GM18519 (cell line): ENCODE measurements at regions not wholly inside any gene's neighbourhood (a gene's known extent, or its start where the extent isn't known, plus 50 kb on each side); places are given as distances from the start of the nearest gene placed in this dataset.
"Not testable (repeated sequence)": the region's sequence is repeated elsewhere in the genome, so short reads cannot be mapped to it uniquely, and the experiment has no call there.

ENCODE experiments used
- ATAC-seq: cut with Tn5 transposase; IDR thresholded peaks from one replicate; pipeline ENCODE4 v1.9.1; 2021; ENCODE audit warnings: mild to moderate bottlenecking, moderate library complexity; ENCODE audit not compliant: unreplicated experiment, low FRiP score

DNA sequence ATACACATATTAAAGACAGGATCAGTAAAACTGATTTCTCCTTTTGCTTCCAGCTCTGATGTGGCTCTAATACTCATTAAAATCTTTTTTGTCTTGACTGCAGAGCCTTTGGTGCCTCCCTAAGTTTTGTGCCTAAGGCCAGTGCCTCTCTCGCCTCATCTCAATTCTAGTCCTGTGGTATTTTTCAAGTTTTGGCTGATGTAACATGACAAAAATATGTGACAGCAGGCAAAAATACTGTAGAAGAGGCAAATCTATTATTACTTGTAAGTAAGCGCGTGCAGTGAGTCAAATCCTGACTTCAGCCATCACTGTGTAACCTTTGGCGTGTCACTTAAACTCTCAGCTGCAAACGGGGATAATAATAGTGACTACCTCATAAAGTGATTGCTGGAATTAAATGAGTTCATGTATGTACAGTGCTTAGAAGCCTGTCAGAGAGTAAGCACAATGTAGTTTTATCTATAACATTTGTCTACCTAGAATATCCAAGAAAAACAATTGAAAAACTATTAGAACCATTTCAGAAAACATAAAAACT is 74.0 kb downstream of the MAB21L3 start:
- no peak for ATAC-seq

DNA sequence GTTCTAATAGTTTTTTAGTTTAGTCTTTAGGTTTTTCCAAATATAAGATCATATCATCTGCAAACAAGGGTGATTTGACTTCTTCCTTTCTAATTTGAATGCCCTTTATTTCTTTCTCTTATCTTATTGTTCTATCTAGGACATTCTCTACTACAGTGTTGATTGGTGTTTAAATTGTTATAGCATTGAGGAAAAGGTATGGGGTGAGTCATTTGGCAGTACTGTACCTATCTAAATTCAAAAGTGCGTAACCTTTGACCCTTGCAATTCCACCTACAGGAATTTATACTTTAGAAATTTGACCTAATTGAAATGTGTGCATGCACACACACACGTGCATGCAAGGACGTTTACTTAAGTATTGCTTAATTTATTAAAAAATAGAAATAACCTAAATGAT is 78.3 kb downstream of the MAB21L3 start:
- no peak for ATAC-seq

DNA sequence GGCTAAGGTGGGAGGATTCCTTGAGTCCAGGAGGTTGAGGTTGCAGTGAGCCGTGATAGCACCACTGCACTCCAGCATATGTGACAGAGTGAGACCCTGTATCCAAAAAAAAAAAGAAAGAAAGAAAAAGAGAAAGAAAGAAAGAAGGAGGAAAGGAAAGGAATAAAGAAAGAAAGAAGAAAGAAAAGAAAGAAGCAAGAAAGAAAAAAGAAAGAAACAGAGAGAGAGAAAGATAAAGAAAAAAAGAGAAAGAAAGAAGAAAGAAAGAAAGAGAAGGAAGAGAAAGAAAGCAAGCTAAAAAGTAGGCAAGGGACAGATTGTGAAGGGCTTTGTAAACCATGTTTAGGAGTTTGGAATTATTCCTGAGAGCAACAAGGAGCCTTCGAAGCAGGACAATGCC is 80.1 kb downstream of the MAB21L3 start:
- no peak for ATAC-seq

DNA sequence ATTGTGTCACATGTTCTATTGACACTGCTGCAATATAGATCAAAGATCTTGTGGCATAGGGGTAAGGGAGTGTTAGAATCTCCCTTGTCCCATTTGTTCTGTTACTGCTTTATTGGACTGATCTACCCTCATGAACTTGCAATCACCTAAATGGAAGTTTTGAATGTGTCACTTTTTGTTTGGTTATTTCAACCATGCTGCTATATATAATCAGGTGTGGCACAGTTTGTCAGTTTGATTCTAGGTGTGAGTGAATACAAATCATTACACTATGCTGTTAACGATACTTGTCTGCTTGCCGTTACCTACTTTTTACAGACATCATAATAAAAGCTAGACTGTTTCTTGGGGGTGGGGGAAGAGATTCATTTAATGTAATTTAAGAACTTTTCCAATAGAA is 82.6 kb downstream of the MAB21L3 start:
- ATAC-seq: no peak

DNA sequence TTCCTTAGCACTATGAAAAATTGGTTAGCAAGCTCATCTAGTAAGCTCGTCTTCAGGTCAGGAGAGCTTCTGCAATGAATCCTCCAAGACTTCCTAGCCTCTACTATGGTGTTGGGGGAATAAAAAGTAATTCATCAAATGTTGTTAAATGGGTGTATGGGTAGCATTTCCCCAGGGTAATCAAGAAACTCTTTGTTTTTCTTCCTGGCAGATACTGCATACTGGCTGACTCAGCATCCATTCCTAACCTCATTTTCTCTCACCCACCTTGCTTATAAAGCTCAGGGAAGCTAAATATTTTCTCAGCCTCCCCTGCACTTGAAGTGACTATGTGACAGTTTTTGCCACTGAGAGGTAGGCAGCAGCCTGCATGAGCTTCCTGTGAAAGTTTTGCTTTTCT is 83.4 kb downstream of the MAB21L3 start:
- ATAC-seq: no peak

DNA sequence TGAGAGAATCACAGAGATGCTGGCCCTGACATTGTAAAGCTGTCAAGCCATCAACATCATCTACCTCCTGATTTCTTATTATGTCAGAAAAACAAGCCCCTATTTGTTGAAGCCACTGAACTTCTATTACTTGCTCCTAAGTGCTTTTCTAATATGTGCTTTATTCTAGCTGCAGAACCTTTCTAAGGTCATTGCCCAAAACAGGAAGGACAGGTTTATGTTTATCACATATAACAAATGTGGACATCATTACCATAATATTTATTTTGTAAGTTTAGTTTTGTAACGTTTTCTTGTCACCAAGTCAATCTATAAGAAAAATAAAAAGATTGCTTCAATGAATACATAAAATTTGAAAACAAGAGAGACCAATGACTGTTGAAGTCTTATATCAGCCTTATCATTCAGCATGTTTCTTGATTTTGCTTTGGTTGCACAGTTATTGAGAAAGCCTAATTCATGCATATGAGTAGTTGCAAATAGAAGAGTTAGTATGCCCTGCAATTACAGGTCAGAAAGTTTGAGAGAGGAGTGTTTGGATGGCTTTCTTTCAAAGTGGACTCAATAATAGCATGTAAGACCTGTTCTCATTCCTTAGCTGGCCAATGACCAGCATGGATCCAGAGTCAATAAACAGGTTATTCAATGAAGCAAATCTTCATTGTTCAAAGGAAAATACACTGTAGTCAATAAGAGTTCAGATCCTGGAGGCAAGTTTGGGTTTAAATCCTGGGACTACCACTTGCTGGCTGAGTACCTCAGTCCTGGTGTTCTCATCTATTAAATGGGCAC is 84.1 kb downstream of the MAB21L3 start:
- ATAC-seq: no peak

DNA sequence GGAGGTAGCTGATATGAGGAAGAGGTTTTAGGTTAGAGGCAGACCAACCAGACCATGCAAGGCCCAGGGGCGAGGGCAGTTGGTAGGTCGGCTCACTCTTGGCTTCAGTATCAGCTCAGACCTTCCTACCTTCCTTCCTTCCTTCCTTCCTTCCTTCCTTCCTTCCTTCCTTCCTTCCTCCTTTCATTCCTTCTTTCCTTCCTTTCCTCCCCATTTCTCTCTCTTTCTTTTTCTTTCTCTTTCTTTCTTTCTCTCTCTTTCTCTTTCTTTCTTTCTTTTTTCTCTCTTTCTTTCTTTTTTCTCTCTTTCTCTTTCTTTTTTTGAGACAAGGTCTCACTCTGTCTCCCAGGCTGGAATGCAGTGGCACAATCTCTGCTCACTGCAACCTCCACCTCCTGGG is 89.1 kb downstream of the MAB21L3 start:
- not testable (repeated sequence) for ATAC-seq

DNA sequence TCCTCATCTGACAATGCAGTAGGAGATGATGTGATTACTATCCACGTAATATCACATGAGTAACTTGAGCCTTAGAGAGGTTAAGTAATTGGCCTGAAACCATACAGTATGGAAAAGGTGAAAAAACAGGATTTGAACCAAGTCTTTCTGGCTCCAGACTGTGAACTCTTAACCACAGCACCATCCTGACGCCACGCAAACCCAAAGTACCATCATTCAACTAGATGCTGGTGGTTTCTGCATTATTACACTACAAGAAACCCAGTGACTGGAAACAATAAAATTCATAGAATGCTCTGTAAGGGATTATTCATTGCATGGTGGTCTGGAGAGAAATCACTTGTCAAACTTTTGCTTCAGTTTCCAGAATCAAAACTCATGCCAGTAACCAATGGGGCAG is 90.7 kb downstream of the MAB21L3 start:
- no peak for ATAC-seq

DNA sequence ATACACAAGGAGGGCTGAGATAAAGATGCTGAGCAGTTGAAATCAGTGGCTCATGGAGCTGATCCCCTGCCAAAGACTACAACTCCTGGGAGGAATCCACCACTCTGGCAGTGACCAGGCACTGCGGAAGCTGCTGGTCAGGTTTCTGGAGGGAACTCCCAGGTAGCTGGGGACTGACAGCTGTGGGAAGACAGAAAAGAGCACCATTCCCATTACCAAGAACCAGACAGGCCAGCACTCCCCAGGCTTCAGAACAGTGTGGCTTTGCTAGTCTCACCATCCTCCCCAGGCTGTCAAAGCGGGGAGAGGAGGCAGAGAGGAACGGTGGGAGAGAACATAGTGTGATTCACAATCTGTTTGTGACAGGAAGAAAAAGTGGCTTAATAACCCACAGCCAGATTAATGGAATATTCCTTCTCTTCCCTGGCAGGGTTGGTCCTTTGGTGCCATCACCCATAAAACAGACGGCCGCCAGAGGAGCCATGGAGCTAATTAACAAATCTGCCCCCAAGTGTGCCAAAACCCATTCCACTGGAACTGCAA is 92.1 kb downstream of the MAB21L3 start:
- no peak for ATAC-seq

DNA sequence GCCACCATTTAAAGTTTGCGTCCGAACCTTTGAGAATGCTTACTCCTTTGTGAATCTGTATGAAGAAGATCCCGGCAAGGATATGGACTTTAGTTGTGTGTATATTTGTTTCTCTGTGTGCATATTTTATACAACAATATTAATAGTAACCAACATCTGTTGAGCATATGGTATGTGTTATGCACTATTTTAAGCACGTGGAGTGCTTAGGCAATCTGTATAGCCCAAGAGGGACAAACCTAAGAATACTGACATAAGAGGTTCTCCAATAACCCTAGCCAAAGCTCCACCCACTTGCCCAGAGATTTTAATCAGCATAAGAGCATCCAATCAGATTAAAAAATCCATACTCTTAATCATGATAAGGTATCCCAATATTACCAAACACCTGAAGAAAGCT is 92.7 kb downstream of the MAB21L3 start:
- ATAC-seq: no peak

DNA sequence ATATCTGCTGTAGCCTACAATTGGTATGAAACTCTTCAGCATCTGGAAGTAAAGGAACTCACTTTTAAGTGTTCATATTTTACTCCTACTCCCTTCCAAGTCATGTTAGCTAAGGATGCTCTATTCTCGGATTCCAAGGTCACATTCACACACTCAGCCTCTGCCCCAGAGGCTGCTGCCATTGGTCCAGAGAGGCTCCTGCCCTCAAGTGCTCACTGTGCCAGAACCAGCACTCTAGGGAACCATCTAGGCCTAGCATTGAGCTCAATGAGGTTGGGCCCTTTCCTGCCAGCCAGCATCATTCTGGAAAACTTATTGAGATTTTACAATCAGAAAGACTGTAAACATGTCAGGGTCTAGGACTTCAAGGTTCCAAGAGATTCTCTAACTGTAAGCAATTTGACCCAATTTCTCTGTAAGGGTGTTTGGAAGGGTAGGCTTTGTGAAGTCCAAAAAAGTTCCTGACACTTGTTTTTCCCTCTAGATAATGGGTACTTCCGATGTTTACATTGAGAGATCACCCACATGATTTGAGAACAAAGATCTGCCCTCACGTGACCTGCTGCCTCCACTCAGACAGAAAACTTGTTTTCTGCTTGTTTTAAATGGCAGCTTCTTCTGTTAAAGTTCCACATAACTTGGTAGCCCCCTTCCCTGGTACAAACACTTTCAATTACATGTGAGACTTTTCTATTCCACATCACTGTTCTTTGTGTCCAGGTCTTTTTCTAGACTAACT is 94.9 kb downstream of the MAB21L3 start:
- ATAC-seq: no peak

DNA sequence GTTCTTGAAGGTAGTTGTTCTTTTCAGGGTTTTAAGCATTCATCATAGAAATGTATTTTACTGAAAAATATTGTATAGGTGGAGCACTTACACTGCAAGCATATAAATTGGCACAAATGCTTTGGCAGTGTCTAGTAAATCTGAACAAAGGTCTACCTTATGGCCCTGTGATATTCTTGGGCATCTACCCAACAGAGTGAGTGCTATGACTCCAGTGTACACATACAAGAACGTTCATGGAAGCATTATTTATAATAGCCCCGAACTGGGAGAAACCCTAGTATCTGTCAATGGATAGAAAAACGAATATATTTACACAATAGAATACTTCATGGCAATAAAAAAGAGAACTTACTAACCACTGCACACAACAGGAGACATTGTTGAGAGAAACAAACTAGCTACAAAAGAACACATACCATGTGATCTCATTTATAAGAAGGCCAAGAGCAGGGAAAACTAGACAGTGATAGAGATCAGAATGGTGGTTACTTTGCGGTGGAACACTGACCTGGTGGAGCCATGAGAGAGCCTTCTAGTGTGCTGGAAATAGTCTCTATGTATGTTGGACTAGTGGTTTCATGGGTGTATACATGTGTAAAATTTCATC is 96.0 kb downstream of the MAB21L3 start:
- ATAC-seq: no peak

DNA sequence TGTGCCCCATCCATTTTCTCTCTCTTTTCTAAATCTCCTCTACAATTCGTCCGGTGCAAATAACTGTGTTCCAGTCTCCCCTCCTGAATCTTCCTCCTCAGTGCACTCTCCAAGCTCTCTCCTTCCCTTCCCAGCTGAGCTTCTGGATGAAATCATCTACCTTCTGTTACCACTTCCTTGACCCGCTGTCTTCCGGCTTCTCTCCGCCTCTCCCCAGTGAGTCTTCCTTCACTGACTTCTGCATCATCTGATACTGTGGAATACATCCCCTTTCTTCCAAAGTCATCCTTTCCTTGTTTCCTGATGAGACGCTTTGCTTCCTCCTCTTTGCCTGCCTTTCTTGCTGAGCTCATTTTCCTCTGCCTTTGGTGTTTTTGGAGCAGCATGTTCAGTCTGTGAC is 96.9 kb downstream of the MAB21L3 start:
- ATAC-seq: no peak

DNA sequence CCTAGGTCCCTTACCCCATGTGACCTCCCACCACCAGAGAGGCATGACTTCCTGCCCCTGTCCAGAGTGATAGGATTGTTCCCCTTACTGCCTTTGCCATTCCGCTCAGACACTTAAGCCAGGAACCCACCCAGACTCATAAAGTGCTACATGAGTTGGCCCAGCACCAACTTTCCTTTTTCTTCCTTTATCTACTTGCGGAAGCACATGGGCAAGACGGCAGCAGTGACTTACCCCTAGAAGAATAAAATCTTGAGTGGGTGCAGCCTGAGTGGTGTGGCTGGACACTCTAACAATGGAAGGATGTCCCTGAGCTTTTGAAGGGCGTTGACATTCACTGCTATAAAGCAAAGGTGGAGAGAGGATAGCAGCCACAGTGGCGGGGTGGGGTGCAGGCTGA is 100.1 kb downstream of the MAB21L3 start:
- ATAC-seq: no peak

DNA sequence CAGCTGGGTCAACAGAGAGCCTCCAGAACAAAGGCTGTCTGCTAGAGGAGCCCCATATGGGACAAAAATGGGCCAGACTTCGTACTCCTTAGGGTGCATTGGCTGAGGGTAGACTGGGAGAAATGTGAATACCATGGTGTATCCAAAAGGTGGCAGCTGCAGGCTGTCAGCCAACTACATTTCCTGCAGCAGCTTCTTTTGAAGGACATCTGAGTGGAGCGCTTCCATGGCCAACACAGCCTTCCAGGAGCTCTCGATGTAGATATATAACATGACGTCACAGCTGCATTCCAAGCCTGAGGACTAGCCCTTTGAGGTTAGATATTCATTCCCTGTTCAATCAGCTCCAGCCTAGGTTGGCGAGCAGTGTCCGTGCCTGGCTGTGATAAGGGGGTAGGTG is 107.7 kb downstream of the MAB21L3 start:
- ATAC-seq: no peak

DNA sequence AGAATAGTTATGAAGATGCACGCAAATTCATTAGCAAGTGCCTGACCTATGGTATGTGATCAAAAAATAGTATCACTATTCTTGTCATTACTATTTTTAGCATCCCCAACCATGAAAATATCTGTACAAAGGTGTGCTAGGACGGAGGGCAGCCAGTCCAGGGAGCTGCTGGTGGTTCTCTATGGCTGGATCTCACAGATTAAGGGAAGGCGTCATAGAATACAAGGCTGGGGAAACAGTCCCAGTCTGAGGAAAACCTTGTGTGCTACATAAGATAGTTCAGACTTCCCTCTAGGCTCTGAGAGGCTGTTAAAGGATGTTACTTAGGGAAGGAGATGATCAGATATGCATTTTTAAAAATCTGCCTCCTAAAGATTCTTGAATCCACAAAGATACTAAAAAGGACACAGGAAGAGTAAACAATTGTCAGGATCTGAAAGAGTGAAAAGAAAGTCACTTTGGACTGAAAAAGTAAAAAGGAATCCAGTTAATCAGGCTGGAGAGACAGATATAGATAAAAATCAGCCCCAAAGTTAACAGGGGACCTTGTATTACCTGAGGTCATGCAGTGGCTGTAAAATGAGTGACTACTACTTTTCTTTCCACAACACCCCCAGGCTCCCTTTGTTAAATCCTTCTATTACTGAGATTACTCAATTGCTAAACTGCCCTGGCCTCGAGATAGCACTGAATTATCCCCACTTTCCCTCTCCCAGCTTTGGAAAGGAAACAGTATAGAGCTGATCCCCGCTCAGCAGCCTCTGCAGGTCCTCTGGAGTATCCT is 108.6 kb downstream of the MAB21L3 start:
- no peak for ATAC-seq

DNA sequence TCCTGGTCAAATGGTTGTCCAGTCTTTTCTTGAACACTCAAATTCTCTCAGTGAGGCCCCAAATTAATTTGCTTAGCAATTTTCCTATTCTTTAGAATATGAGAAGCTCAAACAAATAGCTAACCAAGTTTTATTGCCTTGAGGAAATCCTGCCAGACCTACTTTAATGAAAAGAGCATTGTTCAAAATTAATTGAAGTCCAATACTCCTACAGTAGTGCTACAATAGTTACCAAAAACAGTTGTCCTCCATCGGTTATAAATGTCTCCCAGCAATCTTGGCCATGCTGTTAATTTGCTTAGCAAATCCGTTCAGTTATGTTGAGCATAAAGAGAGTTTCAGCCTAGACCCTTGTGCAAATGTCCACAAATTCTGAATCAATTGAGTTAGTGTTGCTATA is 112.9 kb downstream of the MAB21L3 start:
- no peak for ATAC-seq

DNA sequence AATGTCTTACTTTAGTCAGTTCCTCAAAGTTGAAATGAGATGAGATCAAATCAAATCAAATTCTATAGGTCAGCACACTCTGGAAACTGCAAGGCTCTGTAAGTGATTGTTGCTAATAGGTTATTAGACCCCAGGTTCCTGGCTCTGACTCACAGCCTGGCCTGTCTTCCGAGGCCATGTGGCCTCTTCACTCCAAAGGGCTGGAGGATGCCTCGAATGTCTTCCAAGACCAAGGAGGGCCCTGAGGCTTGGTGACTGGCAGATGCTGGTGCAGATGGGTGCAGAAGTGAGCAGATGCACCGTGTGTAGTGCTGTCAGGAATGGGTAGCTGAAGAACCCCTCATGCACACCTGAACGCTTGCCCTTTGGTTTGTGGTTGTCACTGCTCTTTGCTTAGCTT is 113.4 kb downstream of the MAB21L3 start:
- no peak for ATAC-seq

DNA sequence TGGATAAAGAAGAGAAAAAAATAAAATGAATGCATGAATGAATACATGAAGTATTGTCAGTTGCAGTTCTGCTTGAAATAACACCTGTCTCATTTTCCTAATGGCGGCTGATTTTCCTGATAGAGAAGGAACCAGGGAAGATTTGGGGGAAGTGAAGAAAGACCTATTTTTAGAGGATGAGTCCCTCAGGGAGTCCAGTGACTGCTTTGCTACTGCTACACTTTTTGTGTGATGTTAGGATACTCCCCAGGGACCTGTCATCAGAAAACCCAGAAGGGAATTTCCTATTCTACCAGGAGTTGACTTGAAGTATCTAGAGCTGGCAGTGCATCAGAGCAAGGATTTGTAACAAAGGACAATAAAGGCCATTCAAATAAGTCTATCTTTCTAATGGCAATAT is 114.8 kb downstream of the MAB21L3 start:
- no peak for ATAC-seq

DNA sequence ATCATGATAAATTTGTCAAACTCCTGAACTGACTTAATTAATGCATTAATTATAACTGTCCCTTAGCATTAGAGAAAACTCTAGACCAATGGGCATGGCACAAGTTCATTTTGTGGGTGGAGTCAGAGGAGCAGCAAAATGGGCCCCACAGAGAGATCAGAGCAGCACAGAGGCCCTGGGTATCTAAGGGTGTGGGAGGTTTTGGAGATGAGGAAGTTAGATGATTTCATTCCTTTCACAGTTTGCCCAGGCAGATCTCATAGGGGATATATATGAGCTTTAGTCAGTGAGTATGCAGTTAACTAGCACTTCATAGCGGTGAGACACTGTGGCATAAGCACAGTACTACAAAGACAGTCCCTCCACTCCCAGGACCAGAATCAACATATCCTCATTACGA is 117.3 kb downstream of the MAB21L3 start:
- ATAC-seq: no peak
